ENCODE measurements at regions not wholly inside any gene's neighbourhood (a gene's known extent, or its start where the extent isn't known, plus 50 kb on each side); places are given as distances from the start of the nearest gene placed in this dataset.
A peak's percentile ranks its signal among the peaks of the same experiment; 100 is the strongest.

GRCh38 chr14:38867561-38868150, 235.4 kb downstream of the SEC23A start (continued):
- TF ChIP-seq ZNF629 (CRISPR knock-in tag; conservative IDR thresholded peaks at IDR 0.05) (no peak), RORA (CRISPR knock-in tag; IDR thresholded peaks at IDR 0.05) (no peak), CERS6 (CRISPR knock-in tag; IDR thresholded peaks at IDR 0.05) (no peak), BHLHE40 (IDR thresholded peaks at IDR 0.05; ENCODE audit: low read length) (no peak), SMC3 (IDR thresholded peaks at IDR 0.05; ENCODE audit: low read length) (peak; percentile 97), ZBTB46 (CRISPR knock-in tag; IDR thresholded peaks at IDR 0.05; ENCODE audit: borderline replicate concordance) (no peak), MATR3 (CRISPR knock-in tag; IDR thresholded peaks at IDR 0.05) (no peak), GPBP1L1 (CRISPR knock-in tag; IDR thresholded peaks at IDR 0.05) (no peak), ZNF281 (CRISPR knock-in tag; IDR thresholded peaks at IDR 0.05; ENCODE audit: borderline replicate concordance) (no peak), AGO1 (IDR thresholded peaks at IDR 0.05; ENCODE audit: low read depth, low read length, poor library complexity, severe bottlenecking) (no peak), SP1 (IDR thresholded peaks at IDR 0.05) (no peak), SP1 (CRISPR knock-in tag; IDR thresholded peaks at IDR 0.05) (0 out of 2 replicates have a peak, but pooled peaks have one; percentile 2), ZNF274 (CRISPR knock-in tag; IDR thresholded peaks at IDR 0.05) (no peak), ZNF607 (CRISPR knock-in tag; IDR thresholded peaks at IDR 0.05; ENCODE audit: borderline replicate concordance) (no peak), KDM5B (CRISPR knock-in tag; IDR thresholded peaks at IDR 0.05; ENCODE audit: borderline replicate concordance) (no peak), SP2 (CRISPR knock-in tag; IDR thresholded peaks at IDR 0.05) (no peak), REPIN1 (CRISPR knock-in tag; IDR thresholded peaks at IDR 0.05; ENCODE audit: borderline replicate concordance, low read depth) (peak; percentile 56; the same call in 1 of the 2 replicates), ZBTB38 (CRISPR knock-in tag; IDR thresholded peaks at IDR 0.05) (no peak), TBP (CRISPR knock-in tag; IDR thresholded peaks at IDR 0.05) (no peak), ZNF556 (CRISPR knock-in tag; IDR thresholded peaks at IDR 0.05; ENCODE audit: borderline replicate concordance) (no peak), PAF1 (CRISPR knock-in tag; IDR thresholded peaks at IDR 0.05) (no peak), ZFP82 (CRISPR knock-in tag; IDR thresholded peaks at IDR 0.05; ENCODE audit: borderline replicate concordance) (no peak), RBM39 (IDR thresholded peaks at IDR 0.05; ENCODE audit: low read depth, low read length, poor library complexity, severe bottlenecking) (no peak), POGZ (CRISPR knock-in tag; IDR thresholded peaks at IDR 0.05) (no peak), HOXA7 (CRISPR knock-in tag; IDR thresholded peaks at IDR 0.05) (no peak)

Data from HepG2 (cell line).